A549 (cell line): ENCODE measurements at regions not wholly inside any gene's neighbourhood (a gene's known extent, or its start where the extent isn't known, plus 50 kb on each side); places are given as distances from the start of the nearest gene placed in this dataset.
"Not testable (repeated sequence)": the region's sequence is repeated elsewhere in the genome, so short reads cannot be mapped to it uniquely, and the experiment has no call there.

Source experiments
- ATAC-seq, 2 experiments: fragments of 200-7000 bp in 1 of 2; fragments of >200 bp in 1 of 2; cut with Nextera tagmentation in 1 of 2; cut with Tn5 transposase in 1 of 2; 3 replicates each; pipeline versions ENCODE4 v1.8.0 to v1.9.1; 2018 to 2020; ENCODE audit warnings: mild to moderate bottlenecking in 1 of 2, moderate library complexity in 1 of 2
- CTCF ChIA-PET: fragments of 300-600 bp; sonication (Branson Sonifier 250); formaldehyde crosslinking; extraction: SDS; loops from one replicate; lab custom pipeline; 2021; ENCODE audit warnings: antibody characterized with exemption, inconsistent platforms; lab: Yijun Ruan, JAX
- POLR2A ChIA-PET: fragments of 350-600 bp; formaldehyde crosslinking; extraction: SDS; loops from one replicate; lab custom pipeline; 2021; ENCODE audit warnings: antibody characterized with exemption, inconsistent platforms; lab: Yijun Ruan, JAX
- DNase-seq, 2 experiments: peaks; one replicate each; pipeline versions ENCODE4 v3.0.0 to v3.0.0-alpha.2; 2011 to 2016; ENCODE audit warnings: low read depth in 1 of 2, low spot score in 1 of 2
- FAIRE-seq: peaks from 2 replicates; lab custom pipeline; 2011; peaks lifted over from hg19 to GRCh38; lab: Jason Lieb, UNC
- H3K27ac ChIP-seq, 2 experiments: fragments of >200 bp; sonication (Bioruptor Twin); formaldehyde crosslinking; 3 replicates each; pipeline ENCODE4 v1.5.1; 2016 to 2017
- H3K4me1 ChIP-seq: fragments of >200 bp; sonication (Bioruptor Twin); formaldehyde crosslinking; 3 replicates; pipeline ENCODE4 v1.6.1; 2016
- H3K4me2 ChIP-seq: fragments of >200 bp; sonication (Bioruptor Twin); formaldehyde crosslinking; 3 replicates; pipeline ENCODE4 v1.6.1; 2016
- H3K4me3 ChIP-seq: fragments of >200 bp; sonication (Bioruptor Twin); formaldehyde crosslinking; 3 replicates; pipeline ENCODE4 v1.5.1; 2016
- H3K9me3 ChIP-seq: fragments of >200 bp; sonication (Bioruptor Twin); formaldehyde crosslinking; 3 replicates; pipeline ENCODE4 v1.6.1; 2016
- CBX8 ChIP-seq: fragments of 200-600 bp; sonication (generic); IDR thresholded peaks from 2 replicates; pipeline ENCODE4 v1.6.1; 2016
- MAFK ChIP-seq: fragments of 450-650 bp; IDR thresholded peaks from 2 replicates; pipeline ENCODE4 v1.6.1; 2014; ENCODE audit not compliant: partially characterized antibody
- MAZ ChIP-seq: fragments of 150-350 bp; IDR thresholded peaks from 2 replicates; pipeline ENCODE4 v1.6.1; 2014; ENCODE audit warnings: antibody characterized with exemption, low read depth, low read length, borderline replicate concordance
- POLR2A ChIP-seq: IDR thresholded peaks from 2 replicates; pipeline ENCODE4 v1.6.1; 2012; ENCODE audit warnings: mild to moderate bottlenecking, low read length
- POLR2AphosphoS2 ChIP-seq: conservative IDR thresholded peaks from 2 replicates; pipeline ENCODE4 v1.6.1; 2012; ENCODE audit warnings: low read length, improper control_type of control experiment, inconsistent platforms
- RAD21 ChIP-seq, 2 experiments: fragments of >200 bp in 1 of 2; sonication (Bioruptor Twin) in 1 of 2; formaldehyde crosslinking in 1 of 2; IDR thresholded peaks in 1 of 2; conservative IDR thresholded peaks in 1 of 2; 2 replicates in 1 of 2; 3 replicates in 1 of 2; pipeline ENCODE4 v1.6.1; 2012 to 2018; ENCODE audit warnings: inconsistent platforms in 1 of 2
- RFX5 ChIP-seq: fragments of 450-650 bp; IDR thresholded peaks from 2 replicates; pipeline ENCODE4 v1.7.1; 2014; ENCODE audit warnings: antibody characterized with exemption, mild to moderate bottlenecking, moderate library complexity
- RNF2 ChIP-seq: fragments of 200-600 bp; sonication (generic); IDR thresholded peaks from 2 replicates; pipeline ENCODE4 v1.6.1; 2016; ENCODE audit warnings: low read depth, mild to moderate bottlenecking, antibody characterized with exemption, moderate library complexity, borderline replicate concordance
- SREBF2 ChIP-seq: fragments of 450-650 bp; IDR thresholded peaks from 2 replicates; pipeline ENCODE4 v1.6.1; 2014; ENCODE audit warnings: mild to moderate bottlenecking, moderate library complexity
- TFCP2L1 ChIP-seq: fragments of 250-450 bp; sonication (Bioruptor Pico); IDR thresholded peaks from 2 replicates; pipeline ENCODE4 v1.5.0; 2021; ENCODE audit warnings: mild to moderate bottlenecking
- TP53 ChIP-seq: fragments of 250-450 bp; sonication (Bioruptor Pico); IDR thresholded peaks from 2 replicates; pipeline ENCODE4 v1.5.0; 2021; ENCODE audit warnings: mild to moderate bottlenecking, moderate library complexity
- ZFP36 ChIP-seq: fragments of 450-650 bp; IDR thresholded peaks from 2 replicates; pipeline ENCODE4 v1.6.1; 2014; ENCODE audit warnings: borderline replicate concordance; ENCODE audit not compliant: partially characterized antibody
- WGBS: methylation state at CpG from one replicate; pipeline ENCODE4 v1.1.6; 2017; ENCODE audit errors: missing lambda C conversion rate; 5-methylcytosine and 5-hydroxymethylcytosine counted together
- TF ChIP-seq, protein P1 (sequence below): fragments of 450-650 bp; IDR thresholded peaks from 2 replicates; pipeline ENCODE4 v1.6.1; 2014; ENCODE audit warnings: antibody characterized with exemption
- TF ChIP-seq, protein P2 (sequence below): fragments of >200 bp; sonication (Bioruptor Twin); formaldehyde crosslinking; IDR thresholded peaks from 3 replicates; pipeline ENCODE4 v1.5.1; 2016
- TF ChIP-seq, protein P3 (sequence below): fragments of 250-450 bp; sonication (Bioruptor Pico); IDR thresholded peaks from 2 replicates; pipeline ENCODE4 v1.5.0; 2020; ENCODE audit warnings: low read depth, mild to moderate bottlenecking, moderate library complexity
- TF ChIP-seq, protein P4 (sequence below): fragments of >200 bp; sonication (Bioruptor Twin); formaldehyde crosslinking; IDR thresholded peaks from 3 replicates; pipeline ENCODE4 v1.6.1; 2016
- TF ChIP-seq, protein P5 (sequence below): fragments of 200-600 bp; sonication (generic); IDR thresholded peaks from 2 replicates; pipeline ENCODE4 v1.6.1; 2016; ENCODE audit warnings: antibody characterized with exemption, mild to moderate bottlenecking, moderate library complexity
- TF ChIP-seq, protein P6 (sequence below): fragments of 250-450 bp; sonication (Bioruptor Pico); IDR thresholded peaks from 2 replicates; pipeline ENCODE4 v1.5.0; 2021; ENCODE audit warnings: mild to moderate bottlenecking, moderate library complexity, borderline replicate concordance
- TF ChIP-seq, protein P7 (sequence below): IDR thresholded peaks from 2 replicates; pipeline ENCODE4 v1.6.1; 2012

DNA sequence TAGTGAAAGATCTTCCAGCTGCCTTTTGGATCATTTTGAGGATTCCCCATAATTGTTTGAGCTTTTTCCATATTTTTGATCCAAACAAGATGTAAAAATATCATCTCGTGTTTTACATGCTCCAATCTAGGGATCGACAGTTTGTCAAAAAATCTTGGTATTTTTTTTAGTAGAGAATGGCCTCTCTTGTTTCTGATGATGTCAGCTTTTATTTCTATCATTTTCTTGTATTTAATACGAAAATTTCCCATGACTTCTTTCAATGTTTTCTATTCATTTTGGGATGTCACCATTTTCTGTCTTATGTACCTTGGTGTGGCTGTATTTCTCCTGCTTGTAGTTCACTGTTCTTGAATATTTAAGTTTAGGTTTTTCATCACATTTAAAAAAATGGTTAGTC lies 812.0 kb upstream of the NCAM2 start:
- WGBS = 2% methylated on average over 3 of the region's 3 CpGs
- no peak for FAIRE-seq
- peak; percentile 70 for TF ChIP-seq MAFK
- TF ChIP-seq, protein P1, sequence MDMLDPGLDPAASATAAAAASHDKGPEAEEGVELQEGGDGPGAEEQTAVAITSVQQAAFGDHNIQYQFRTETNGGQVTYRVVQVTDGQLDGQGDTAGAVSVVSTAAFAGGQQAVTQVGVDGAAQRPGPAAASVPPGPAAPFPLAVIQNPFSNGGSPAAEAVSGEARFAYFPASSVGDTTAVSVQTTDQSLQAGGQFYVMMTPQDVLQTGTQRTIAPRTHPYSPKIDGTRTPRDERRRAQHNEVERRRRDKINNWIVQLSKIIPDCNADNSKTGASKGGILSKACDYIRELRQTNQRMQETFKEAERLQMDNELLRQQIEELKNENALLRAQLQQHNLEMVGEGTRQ = no peak
- TF ChIP-seq, protein P2, sequence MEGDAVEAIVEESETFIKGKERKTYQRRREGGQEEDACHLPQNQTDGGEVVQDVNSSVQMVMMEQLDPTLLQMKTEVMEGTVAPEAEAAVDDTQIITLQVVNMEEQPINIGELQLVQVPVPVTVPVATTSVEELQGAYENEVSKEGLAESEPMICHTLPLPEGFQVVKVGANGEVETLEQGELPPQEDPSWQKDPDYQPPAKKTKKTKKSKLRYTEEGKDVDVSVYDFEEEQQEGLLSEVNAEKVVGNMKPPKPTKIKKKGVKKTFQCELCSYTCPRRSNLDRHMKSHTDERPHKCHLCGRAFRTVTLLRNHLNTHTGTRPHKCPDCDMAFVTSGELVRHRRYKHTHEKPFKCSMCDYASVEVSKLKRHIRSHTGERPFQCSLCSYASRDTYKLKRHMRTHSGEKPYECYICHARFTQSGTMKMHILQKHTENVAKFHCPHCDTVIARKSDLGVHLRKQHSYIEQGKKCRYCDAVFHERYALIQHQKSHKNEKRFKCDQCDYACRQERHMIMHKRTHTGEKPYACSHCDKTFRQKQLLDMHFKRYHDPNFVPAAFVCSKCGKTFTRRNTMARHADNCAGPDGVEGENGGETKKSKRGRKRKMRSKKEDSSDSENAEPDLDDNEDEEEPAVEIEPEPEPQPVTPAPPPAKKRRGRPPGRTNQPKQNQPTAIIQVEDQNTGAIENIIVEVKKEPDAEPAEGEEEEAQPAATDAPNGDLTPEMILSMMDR = no peak
- TF ChIP-seq CBX8 = no peak
- TF ChIP-seq ZFP36 = no peak
- no peak for TF ChIP-seq POLR2A
- Histone ChIP-seq H3K27ac (no peak overlapping the region), H3K4me1 (no peaks in the 10 kb centered on the region), H3K9me3 (no peaks in the 10 kb centered on the region), H3K4me2 (no peak overlapping the region), H3K4me3 (no peak overlapping the region)
- no peak for DNase-seq
- ChIA-PET CTCF (no interaction called here), POLR2A (no interaction called here)
- no peak for ATAC-seq

DNA sequence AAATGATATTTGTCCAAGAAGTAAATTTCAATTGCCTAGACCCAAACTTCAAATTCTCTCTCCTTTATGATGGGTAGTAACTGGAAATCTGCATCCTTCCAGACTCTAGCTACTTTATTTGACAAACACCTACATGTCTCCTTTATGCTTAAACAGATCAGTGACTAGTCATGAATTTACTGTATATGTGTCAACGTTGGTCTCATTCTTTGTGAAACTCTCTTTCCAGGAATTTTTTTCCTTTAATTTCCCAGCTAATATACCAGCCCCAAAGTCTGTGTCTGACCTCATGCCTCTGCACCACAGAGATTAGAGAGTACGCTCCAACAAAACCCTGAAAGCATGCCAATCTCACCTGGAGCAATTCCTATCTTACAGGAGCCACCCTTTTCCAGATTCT lies 811.2 kb upstream of the NCAM2 start:
- POLR2A ChIA-PET = no interaction called here
- TF ChIP-seq, protein P3, sequence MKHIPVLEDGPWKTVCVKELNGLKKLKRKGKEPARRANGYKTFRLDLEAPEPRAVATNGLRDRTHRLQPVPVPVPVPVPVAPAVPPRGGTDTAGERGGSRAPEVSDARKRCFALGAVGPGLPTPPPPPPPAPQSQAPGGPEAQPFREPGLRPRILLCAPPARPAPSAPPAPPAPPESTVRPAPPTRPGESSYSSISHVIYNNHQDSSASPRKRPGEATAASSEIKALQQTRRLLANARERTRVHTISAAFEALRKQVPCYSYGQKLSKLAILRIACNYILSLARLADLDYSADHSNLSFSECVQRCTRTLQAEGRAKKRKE (CRISPR knock-in tag) = no peak
- TF ChIP-seq MAZ = no peak
- TF ChIP-seq, protein P2 = no peak
- no peak for TF ChIP-seq RAD21 (conservative IDR thresholded peaks at IDR 0.05 in 1 of 2, IDR thresholded peaks at IDR 0.05 in 1 of 2)
- no peak for TF ChIP-seq RNF2
- TF ChIP-seq, protein P4, sequence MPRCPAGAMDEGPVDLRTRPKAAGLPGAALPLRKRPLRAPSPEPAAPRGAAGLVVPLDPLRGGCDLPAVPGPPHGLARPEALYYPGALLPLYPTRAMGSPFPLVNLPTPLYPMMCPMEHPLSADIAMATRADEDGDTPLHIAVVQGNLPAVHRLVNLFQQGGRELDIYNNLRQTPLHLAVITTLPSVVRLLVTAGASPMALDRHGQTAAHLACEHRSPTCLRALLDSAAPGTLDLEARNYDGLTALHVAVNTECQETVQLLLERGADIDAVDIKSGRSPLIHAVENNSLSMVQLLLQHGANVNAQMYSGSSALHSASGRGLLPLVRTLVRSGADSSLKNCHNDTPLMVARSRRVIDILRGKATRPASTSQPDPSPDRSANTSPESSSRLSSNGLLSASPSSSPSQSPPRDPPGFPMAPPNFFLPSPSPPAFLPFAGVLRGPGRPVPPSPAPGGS = no peak
- TF ChIP-seq, protein P5, sequence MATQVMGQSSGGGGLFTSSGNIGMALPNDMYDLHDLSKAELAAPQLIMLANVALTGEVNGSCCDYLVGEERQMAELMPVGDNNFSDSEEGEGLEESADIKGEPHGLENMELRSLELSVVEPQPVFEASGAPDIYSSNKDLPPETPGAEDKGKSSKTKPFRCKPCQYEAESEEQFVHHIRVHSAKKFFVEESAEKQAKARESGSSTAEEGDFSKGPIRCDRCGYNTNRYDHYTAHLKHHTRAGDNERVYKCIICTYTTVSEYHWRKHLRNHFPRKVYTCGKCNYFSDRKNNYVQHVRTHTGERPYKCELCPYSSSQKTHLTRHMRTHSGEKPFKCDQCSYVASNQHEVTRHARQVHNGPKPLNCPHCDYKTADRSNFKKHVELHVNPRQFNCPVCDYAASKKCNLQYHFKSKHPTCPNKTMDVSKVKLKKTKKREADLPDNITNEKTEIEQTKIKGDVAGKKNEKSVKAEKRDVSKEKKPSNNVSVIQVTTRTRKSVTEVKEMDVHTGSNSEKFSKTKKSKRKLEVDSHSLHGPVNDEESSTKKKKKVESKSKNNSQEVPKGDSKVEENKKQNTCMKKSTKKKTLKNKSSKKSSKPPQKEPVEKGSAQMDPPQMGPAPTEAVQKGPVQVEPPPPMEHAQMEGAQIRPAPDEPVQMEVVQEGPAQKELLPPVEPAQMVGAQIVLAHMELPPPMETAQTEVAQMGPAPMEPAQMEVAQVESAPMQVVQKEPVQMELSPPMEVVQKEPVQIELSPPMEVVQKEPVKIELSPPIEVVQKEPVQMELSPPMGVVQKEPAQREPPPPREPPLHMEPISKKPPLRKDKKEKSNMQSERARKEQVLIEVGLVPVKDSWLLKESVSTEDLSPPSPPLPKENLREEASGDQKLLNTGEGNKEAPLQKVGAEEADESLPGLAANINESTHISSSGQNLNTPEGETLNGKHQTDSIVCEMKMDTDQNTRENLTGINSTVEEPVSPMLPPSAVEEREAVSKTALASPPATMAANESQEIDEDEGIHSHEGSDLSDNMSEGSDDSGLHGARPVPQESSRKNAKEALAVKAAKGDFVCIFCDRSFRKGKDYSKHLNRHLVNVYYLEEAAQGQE = no peak
- TF ChIP-seq ZFP36 = no peak
- TF ChIP-seq TFCP2L1 (CRISPR knock-in tag) = no peak
- no peak for TF ChIP-seq TP53
- TF ChIP-seq, protein P6, sequence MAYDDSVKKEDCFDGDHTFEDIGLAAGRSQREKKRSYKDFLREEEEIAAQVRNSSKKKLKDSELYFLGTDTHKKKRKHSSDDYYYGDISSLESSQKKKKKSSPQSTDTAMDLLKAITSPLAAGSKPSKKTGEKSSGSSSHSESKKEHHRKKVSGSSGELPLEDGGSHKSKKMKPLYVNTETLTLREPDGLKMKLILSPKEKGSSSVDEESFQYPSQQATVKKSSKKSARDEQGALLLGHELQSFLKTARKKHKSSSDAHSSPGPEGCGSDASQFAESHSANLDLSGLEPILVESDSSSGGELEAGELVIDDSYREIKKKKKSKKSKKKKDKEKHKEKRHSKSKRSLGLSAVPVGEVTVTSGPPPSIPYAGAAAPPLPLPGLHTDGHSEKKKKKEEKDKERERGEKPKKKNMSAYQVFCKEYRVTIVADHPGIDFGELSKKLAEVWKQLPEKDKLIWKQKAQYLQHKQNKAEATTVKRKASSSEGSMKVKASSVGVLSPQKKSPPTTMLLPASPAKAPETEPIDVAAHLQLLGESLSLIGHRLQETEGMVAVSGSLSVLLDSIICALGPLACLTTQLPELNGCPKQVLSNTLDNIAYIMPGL = no peak
- TF ChIP-seq RFX5 = no peak
- TF ChIP-seq, protein P1 = no peak
- TF ChIP-seq, protein P7, sequence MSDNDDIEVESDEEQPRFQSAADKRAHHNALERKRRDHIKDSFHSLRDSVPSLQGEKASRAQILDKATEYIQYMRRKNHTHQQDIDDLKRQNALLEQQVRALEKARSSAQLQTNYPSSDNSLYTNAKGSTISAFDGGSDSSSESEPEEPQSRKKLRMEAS = no peak
- TF ChIP-seq CBX8 = no peak
- TF ChIP-seq SREBF2 = no peak
- no peak for TF ChIP-seq POLR2AphosphoS2
- no peak overlapping the region for H3K4me3 ChIP-seq
- CTCF ChIA-PET = no interaction called here
- ATAC-seq (no peak), FAIRE-seq (no peak), DNase-seq (no peak)
- H3K4me2 ChIP-seq = no peak overlapping the region
- no peaks in the 10 kb centered on the region for H3K9me3 ChIP-seq
- no peaks in the 10 kb centered on the region for H3K4me1 ChIP-seq
- H3K27ac ChIP-seq = no peak overlapping the region
- WGBS = 4% methylated on average over 2 of the region's 2 CpGs

DNA sequence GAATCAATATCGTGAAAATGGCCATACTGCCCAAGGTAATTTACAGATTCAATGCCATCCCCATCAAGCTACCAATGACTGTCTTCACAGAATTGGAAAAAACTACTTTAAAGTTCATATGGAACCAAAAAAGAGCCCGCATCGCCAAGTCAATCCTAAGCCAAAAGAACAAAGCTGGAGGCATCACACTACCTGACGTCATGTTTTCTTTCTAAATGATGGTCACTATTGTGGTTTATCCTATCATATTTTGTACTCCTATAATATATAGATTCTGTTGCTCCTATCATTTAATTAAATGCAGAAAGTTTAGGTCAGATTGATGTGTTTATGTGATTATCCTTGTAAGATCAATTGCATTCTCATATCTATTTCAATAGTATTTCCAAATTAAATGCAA lies 796.9 kb upstream of the NCAM2 start:
- WGBS = 36% methylated on average over 4 of the region's 4 CpGs
- H3K9me3 ChIP-seq, CTCF ChIA-PET, H3K27ac ChIP-seq, H3K4me3 ChIP-seq, ATAC-seq, H3K4me2 ChIP-seq, POLR2A ChIA-PET, FAIRE-seq, H3K4me1 ChIP-seq, DNase-seq: not testable (repeated sequence)
